GM19463 (cell line): ENCODE measurements at regions not wholly inside any gene's neighbourhood (a gene's known extent, or its start where the extent isn't known, plus 50 kb on each side); places are given as distances from the start of the nearest gene placed in this dataset.
"Not testable (repeated sequence)": the region's sequence is repeated elsewhere in the genome, so short reads cannot be mapped to it uniquely, and the experiment has no call there.

ENCODE experiments used
- ATAC-seq: cut with Tn5 transposase; IDR thresholded peaks from one replicate; pipeline ENCODE4 v1.9.1; 2021; ENCODE audit warnings: mild to moderate bottlenecking, moderate library complexity; ENCODE audit not compliant: unreplicated experiment

DNA sequence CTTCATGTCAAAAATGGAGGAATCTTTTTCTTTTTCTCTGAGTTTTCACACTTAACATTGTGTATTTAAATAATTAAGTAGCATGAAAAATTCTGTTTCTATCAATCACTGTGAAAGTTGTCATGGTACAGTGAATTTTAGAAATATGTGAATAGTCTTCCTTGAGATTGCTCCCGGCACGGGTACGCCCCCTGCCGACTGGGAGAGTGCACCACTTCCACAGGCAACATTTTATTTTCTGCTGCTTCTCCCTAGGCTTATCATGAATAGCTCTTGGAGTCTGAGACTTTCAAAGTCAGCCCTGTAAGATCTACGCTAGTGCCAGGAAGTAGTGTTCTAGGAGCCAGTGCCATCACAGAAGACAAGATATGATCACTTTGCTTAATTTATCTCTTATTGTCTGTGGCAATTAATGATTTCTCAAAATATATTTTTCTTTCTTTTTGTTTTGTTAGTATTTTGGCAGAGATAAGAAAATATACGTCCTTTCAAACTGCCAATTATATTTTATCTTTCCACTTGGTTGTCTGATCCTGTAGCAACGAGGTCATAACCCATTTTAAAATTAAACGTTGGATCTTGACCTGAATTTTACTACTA lies 763.8 kb upstream of the AADAT start:
- ATAC-seq, result peak; percentile 76

DNA sequence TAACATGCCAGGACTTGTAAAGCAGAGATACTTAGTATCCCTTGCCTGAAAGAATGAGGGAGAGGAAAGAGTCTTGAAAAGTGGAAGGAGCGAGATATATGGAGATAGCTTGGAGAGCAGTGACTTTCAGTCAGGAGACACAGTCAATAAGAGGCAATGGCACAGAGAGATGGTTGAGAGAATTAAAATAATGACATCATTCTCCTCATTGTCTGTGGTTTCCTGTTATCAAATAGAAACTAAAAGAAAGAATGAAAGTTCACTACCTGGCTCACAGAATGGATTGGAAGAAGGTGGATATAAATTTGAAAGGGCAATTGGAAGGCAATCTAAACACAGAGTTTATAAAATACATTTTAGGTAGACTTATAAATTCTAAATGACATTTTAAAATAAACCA lies 760.2 kb upstream of the AADAT start:
- no peak for ATAC-seq

DNA sequence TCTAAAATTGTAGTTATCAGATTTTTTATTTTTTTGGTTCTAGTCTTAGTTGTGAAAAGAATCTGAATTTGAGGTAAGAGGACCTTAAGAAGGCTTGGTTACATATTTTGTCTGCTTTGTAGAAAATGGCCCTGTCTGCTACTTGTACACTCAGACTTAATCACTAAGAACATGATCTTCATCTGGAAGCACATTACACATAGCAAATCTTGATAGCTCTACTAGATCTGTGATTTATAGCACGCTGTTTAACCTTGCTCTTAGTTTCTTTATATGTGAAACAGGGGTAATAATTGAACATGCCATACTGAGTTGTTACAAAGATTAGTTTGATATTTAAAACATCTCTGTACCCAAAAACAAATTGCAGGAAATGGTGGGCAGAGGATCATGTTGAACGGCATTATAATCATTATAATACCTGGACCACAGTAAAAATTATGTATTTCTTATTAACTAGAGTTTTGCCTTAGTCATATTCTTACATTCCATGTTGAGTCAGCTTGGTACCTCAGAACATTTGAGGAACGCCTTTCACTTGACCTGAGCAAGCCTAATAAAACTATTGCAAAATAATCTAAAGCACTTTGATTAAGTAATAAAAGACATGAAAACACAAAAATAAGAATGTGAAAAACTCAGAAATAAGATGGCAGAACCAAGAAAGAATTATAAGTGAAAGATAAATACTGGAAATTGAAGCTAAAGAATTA lies 738.0 kb upstream of the AADAT start:
- ATAC-seq, result no peak

GRCh38 chr4:170818786-170819185 lies 729.0 kb upstream of the AADAT start:
- no peak for ATAC-seq

DNA sequence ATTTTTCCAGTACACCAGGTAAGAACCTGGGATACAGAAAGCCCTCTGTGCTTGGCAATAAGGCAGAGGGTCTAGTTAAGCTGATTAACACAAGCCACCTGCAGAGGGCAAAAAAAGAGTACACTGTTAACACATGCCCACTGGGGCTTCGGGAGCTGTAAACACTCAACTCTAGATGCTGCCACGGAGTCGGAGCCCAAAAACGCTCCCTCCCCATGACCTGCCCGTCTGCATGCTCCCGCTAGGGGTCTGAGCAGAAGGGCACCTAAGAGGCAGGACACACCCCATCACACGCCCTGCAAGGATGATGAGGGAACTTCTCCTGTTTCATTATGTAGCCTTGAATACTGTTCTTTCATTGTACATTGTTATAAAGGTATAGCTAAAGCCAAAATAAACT lies 715.6 kb upstream of the AADAT start:
- ATAC-seq, result no peak

DNA sequence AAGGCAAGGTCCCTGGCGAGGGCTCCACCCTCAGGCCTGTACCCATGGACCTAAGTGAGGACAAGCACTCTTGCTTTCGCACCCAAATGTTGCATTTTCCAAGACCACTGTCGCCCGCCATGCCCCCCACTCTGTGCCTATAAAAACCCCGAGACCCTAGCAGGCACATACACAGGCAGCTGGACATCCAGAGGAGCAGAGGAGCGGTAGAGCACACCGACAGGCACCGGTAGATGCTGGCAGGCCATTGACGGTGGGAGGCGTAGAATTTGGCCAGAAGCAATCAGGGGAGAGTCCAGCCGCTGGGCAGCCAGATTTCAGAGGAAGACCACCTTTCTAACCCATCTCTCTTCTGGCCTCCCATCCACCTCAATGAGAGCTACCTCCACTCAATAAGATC lies 715.2 kb upstream of the AADAT start:
- ATAC-seq, result no peak

DNA sequence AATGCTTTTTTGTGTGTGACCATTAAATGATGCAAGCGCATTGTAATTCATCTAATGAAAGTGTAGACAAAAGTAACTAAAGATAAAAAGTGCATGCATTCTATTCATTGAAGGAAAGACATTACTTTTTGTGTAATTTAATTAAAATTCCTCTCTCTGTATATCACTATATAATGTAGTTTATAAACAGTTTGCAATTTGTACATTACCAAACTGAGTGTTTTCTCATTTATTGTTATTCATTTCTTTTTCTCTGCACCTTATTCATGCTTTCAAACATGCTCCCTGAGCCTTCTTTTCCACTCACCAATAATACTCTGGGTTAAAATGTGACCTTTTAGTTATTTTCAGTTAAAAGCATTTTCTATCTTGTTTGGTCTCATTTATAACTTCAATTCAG lies 713.7 kb upstream of the AADAT start:
- ATAC-seq, result no peak

DNA sequence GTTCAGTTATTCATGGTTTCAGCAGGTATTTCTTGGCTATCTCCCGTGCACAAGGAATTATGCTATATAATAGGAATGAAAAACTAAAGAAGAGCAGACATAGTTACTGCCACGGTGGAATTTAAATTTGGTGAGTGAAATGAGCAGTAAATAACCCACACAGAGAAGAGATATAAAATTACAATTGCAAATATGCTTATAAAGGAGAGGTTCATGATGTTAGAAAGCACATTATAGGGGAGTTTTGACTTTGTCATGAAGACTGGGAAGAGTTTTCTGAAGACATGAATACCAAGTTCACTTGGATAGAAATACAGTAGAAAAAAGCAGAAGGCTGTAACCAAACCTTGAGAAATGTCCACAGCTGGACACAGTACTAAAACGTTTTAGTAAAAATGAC lies 712.0 kb upstream of the AADAT start:
- no peak for ATAC-seq

- no peak for ATAC-seq
Observed at GRCh38 chr4:170794525-170794924, 704.8 kb upstream of the AADAT start.

- not testable (repeated sequence) for ATAC-seq
Observed at GRCh38 chr4:170788540-170789051, 698.8 kb upstream of the AADAT start.

DNA sequence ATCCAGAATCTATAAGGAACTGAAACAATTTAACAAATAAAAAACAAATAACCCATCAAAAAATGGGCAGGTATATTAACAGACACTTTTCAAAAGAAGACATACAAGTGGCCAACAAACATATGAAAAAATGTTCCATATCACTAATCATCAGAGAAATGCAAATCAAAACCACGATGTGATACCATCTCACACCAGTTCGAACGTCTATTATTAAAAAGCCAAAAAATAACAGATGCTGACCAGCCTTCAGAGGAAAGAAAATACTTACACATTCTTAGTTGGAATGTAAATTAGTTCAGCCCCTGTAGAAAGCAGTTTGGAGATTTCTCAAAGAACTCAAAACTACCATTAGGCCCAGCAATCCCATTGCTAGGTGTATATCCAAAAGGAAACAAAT lies 687.9 kb upstream of the AADAT start:
- ATAC-seq, result no peak

DNA sequence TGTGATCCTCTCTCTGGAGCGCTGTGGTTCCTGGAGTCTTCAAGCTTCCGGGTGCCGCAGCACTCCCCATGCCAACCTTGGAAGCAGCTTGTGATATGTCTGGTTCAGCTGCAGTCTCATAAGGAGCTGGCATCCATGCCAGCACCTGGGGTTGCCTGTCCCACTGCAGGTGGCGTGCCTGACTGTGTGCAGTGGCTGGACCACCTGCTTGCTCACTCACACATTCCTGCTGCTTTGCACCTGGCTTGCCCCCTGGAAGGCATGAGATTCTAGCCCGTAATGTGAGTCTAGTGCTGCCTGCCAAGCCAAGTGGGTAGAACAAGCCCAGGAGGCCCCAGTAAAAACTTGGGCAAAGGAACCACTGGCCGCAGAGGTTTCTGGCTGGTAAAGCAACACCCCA lies 687.2 kb upstream of the AADAT start:
- no peak for ATAC-seq

- ATAC-seq, result no peak
Observed at GRCh38 chr4:170775851-170776250, 686.1 kb upstream of the AADAT start.

- no peak for ATAC-seq
Observed at GRCh38 chr4:170773709-170774273, 684.0 kb upstream of the AADAT start.

DNA sequence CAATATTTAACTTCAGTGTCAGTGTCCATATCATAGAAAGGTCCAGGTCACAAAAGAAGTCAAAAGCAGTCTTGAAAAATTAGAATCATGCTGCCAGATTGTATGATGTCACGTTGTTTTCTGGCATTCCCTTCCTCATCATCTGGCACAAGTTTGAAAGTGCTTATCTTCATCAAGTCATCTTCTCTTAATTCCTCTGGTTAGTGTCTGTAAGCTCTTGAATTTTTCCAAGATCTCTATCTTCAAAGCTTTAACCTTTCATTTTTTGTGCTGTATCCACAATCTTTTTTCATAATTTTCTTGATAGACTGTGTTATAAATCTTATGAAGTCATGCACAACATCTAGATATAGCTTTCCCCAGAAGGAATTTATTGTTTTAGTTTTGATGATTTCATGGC lies 682.7 kb upstream of the AADAT start:
- no peak for ATAC-seq

DNA sequence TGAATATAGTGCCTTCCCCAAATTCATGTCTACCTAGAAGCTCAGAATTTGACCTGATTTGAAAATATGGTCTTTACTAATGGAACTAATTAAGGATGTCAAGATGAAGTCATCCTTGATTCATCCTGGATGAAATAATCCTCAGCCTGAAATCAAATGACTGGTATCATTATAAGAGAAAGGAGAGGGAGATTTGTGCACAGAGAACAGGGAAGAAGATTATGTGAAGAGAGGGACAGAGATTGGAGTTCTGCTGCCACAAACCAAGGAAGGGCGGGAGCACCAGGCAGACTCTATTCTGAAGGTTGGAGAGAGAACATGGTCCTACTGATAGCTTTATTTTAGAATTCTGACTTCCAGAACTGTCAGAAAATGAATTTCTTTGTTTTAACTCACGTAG lies 680.9 kb upstream of the AADAT start:
- ATAC-seq, result no peak

DNA sequence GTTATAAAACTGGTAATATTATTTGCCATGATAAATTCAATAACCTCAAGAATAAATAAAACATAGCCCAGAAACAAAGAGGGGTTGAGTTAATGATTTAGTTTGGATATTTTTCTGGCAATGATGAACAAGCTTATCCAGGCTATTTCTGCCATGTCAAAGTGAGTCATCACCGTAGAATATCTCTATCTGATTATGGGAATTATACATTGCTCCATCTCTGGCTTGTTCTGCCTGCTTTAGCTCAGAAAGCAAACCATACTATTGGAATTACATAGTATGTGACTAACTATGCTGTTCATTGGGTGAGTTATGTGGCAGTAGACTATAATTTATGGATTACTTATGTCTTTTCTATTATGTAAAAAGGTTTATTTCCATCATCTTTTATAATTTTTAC lies 680.1 kb upstream of the AADAT start:
- ATAC-seq, result no peak

GRCh38 chr4:170758988-170759387 lies 669.2 kb upstream of the AADAT start:
- no peak for ATAC-seq

DNA sequence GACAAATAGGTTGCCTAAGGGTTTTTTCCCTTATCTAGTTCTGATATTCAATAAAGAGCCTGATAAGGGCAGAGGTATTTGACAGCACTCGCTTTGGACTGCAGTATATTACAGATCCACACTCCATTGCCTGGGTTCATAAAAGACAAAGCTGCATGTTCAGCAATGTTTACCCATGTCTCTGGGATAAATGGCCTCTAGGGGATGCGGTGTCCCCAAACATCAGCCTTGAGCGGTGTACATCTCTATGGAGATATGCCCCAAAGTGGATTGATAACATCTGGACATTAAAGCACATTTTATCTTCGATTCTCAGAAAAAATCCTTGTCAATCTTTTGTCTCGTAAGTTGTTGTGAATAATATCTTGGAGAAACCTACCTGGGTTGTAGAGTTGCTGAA lies 660.8 kb upstream of the AADAT start:
- ATAC-seq, result no peak

- ATAC-seq, result no peak
Observed at GRCh38 chr4:170748975-170749374, 659.2 kb upstream of the AADAT start.

DNA sequence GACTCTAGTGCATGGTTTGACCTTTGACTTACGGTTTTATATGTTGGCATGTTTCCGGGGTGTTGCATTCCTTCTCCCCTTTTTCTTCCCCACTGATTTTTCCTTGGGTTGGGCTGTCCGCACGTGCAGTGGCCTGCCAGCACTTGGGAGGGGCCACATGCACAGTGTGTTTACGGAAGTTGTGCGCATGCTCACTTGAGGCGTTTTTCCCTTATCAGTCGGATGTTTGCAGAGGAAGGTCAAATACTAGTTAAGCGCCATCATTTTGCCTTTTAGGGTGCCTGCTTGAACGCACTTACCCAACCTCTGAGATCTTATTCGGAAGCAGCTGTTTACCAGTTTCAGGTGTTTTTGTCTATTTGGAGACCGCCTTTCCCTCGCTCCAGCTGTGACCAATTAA lies 653.9 kb upstream of the AADAT start:
- ATAC-seq, result no peak

DNA sequence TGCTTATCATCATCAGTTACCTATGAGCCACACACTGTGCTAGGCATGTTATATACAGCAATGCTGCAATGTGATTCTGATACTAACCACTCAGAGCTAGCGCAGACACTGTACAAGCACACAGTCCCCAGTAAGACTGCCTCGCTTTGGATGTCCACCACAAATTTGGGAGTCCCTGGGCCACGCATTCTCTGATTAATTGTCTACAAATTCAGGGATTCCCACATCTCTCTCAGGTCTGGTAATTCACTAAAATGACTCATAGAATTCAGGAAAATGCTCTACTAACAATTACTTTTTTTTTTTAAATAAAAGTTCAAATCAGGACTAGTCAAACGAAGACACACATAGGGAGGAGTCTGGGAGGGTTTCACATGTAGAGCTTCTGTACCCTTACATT lies 652.1 kb upstream of the AADAT start:
- ATAC-seq, result no peak
